ENCODE measurements at regions not wholly inside any gene's neighbourhood (a gene's known extent, or its start where the extent isn't known, plus 50 kb on each side); places are given as distances from the start of the nearest gene placed in this dataset.

DNA sequence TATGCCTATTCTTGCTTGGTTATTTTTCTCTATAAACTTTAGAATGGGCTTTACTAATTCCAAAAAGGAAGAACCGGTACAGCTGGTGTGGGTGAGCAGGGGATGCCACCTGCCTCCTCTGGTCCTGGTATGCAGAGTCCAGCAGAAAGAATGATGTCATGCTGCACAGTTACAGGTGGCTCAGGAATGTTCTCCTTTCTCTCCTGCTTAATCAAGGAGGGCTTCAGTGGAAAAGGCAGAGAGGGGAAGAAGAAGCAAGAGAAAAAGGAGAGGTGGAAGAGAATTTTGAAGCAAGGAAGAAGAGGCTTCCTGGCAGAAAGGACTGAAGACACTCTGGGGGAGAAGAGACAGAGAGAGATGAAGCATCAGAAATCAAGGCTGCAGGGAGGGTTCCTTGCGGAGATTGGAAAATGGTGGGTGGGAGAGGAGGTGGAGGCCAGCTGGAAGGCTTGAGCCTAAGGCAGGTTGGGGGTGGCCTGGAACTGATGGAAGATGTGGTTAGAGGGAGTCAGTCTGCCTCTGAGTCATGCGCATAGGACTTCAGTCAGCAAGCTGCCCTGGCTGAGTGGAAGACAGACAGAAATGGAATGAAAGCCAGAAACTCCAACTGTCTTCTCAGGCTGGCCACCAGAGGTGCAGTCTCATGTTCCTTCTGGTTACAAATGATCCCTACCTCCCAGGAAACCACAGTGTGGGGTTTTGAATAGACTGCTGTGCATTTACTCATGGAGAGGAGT, 64.6 kb upstream of the CRHR1 start:
- no peak overlapping the region for H3K27ac ChIP-seq (ENCODE audit: low read length)
- H3K27me3 ChIP-seq (ENCODE audit: control insufficient read depth in 1 of 2, insufficient read depth in 2 of 2, low read length in 2 of 2), result peaks cover 16 to 23% of the 10 kb centered on the region in 2 donors

DNA sequence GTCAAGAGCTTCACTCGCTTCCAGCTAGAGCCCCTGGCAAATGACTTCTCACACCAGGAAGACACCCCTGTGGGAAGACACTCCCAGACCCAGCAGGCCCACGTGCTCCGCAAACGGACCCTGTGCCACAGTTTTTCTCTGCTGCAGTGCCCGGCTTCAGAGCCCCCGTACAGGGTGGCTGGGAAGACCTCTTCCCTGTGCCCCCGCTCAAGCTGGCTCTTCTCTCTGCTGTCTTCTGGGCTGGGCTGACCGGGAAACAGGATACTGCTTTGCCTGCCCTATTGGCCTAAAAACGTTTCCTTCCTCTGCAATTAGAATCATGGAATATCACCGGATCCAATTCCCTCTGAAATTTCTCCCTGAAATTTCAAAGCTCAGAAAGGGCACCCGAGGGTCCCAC, 63.7 kb upstream of the CRHR1 start:
- H3K4me3 ChIP-seq (ENCODE audit: low read length in 2 of 2), result no peak overlapping the region
- H3K9me3 ChIP-seq (ENCODE audit: control insufficient read depth in 2 of 2, low read length in 2 of 2), result peaks cover 6 to 7% of the 10 kb centered on the region in 2 donors
- peaks cover 14 to 21% of the 10 kb centered on the region in 2 donors for H3K27me3 ChIP-seq (ENCODE audit: control insufficient read depth in 1 of 2, insufficient read depth in 2 of 2, low read length in 2 of 2)
- no peak overlapping the region for H3K9ac ChIP-seq (ENCODE audit: low read length in 2 of 2)
- no peaks in the 10 kb centered on the region for H3K4me1 ChIP-seq (ENCODE audit: control insufficient read depth, insufficient read depth, low read length)
- no peaks in the 10 kb centered on the region for H3K36me3 ChIP-seq (ENCODE audit: control insufficient read depth in 2 of 2, insufficient read depth in 2 of 2, low read length in 2 of 2)
- H3K27ac ChIP-seq (ENCODE audit: low read length), result no peak overlapping the region

More for the DNA sequence above, 64.6 kb upstream of the CRHR1 start:
- H3K4me3 ChIP-seq (ENCODE audit: low read length in 2 of 2), result no peak overlapping the region
- H3K9me3 ChIP-seq (ENCODE audit: control insufficient read depth in 2 of 2, low read length in 2 of 2), result peaks cover 3 to 5% of the 10 kb centered on the region in 2 donors
- no peak overlapping the region for H3K9ac ChIP-seq (ENCODE audit: low read length in 2 of 2)
- no peaks in the 10 kb centered on the region for H3K4me1 ChIP-seq (ENCODE audit: control insufficient read depth, insufficient read depth, low read length)
- H3K36me3 ChIP-seq (ENCODE audit: control insufficient read depth in 2 of 2, insufficient read depth in 2 of 2, low read length in 2 of 2), result no peaks in the 10 kb centered on the region

DNA sequence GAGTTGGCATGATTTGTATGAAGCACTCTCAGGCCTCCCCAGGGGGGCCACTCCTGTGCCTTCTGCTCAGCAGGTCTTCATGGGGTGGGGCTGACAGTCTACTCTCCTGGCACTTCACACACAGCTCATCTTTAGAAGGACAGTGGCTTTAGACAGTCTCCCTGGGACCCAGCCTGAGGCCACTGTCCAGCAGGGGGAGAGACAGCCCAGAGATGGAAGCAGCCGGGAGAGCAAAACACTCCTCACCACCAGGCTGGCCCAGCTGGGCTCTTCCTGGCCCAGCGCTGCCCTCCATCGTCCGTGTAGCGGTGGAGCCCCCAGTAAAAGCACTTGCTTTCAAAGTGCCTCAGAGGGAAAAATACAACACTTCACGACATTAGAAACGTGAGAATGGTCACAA, 62.0 kb upstream of the CRHR1 start:
- no peaks in the 10 kb centered on the region for H3K36me3 ChIP-seq (ENCODE audit: control insufficient read depth in 2 of 2, insufficient read depth in 2 of 2, low read length in 2 of 2)
- H3K9ac ChIP-seq (ENCODE audit: low read length in 2 of 2), result no peak overlapping the region
- no peak overlapping the region for H3K27ac ChIP-seq (ENCODE audit: low read length)
- no peak overlapping the region for H3K4me3 ChIP-seq (ENCODE audit: low read length in 2 of 2)
- H3K4me1 ChIP-seq (ENCODE audit: control insufficient read depth, insufficient read depth, low read length), result no peaks in the 10 kb centered on the region
- peaks cover 6 to 7% of the 10 kb centered on the region in 2 donors for H3K9me3 ChIP-seq (ENCODE audit: control insufficient read depth in 2 of 2, low read length in 2 of 2)
- peaks cover 4 to 16% of the 10 kb centered on the region in 2 donors for H3K27me3 ChIP-seq (ENCODE audit: control insufficient read depth in 1 of 2, insufficient read depth in 2 of 2, low read length in 2 of 2)

DNA sequence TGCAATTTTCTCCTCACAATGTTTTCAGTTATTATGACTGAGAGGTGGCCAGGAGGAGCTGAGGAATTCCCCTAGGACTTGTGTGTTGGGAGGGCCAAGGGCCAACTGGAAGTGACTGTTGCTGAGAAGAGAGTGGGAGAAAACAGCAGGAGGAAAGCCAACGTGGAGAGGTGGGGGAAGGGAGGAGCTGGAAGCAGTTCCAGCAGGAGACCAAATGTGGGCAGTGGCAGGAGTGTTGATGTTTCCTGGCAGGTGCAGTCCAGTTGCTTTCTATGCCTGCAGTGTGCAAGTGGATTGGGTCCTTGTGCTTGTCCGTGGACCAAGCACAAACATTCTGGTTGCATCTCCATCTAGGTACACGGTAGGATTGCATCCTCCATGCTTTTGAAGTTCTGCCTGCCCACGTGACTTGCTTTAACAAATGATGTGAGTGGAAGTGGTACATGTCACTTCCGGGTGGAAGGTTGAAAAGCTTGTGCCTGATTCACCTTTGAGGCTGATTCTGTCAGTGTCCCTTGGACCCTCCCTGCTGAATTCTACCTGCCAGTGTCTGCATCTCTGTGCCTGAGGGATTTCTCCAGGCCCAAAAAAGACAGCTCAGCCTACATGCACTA, 54.7 kb upstream of the CRHR1 start:
- Histone ChIP-seq H3K36me3 (ENCODE audit: control insufficient read depth in 2 of 2, insufficient read depth in 2 of 2, low read length in 2 of 2) (no peaks in the 10 kb centered on the region), H3K9ac (ENCODE audit: low read length in 2 of 2) (no peak overlapping the region), H3K9me3 (ENCODE audit: control insufficient read depth in 2 of 2, low read length in 2 of 2) (peaks cover 3 to 20% of the 10 kb centered on the region in 2 donors), H3K27ac (ENCODE audit: low read length) (no peak overlapping the region), H3K27me3 (ENCODE audit: control insufficient read depth in 1 of 2, insufficient read depth in 2 of 2, low read length in 2 of 2) (peaks cover 0 to 12% of the 10 kb centered on the region in 2 donors), H3K4me3 (ENCODE audit: low read length in 2 of 2) (no peak overlapping the region), H3K4me1 (ENCODE audit: control insufficient read depth, insufficient read depth, low read length) (no peaks in the 10 kb centered on the region)

DNA sequence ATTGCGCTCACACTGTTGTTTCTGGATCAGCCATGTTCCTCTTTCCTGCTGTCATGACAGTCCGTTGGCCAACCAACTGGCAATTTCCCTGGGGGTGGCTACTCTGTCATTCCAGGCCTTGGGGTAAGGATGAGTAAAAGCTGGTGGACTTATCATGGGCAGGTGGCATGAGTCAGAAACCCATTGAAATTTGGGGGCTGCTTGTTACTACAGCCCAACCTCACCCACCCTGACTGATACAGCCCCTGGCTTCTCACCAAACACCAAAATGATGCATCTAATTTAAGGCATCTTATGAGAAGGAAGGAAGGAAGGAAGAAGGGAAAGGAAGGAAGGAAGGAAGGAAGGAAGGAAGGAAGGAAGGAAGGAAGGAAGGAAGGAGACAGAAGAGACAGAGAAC, 53.9 kb upstream of the CRHR1 start:
- Histone ChIP-seq H3K4me1 (ENCODE audit: control insufficient read depth, insufficient read depth, low read length) (no peaks in the 10 kb centered on the region), H3K27me3 (ENCODE audit: control insufficient read depth in 1 of 2, insufficient read depth in 2 of 2, low read length in 2 of 2) (peaks cover 0 to 12% of the 10 kb centered on the region in 2 donors), H3K27ac (ENCODE audit: low read length) (no peak overlapping the region), H3K9ac (ENCODE audit: low read length in 2 of 2) (no peak overlapping the region), H3K36me3 (ENCODE audit: control insufficient read depth in 2 of 2, insufficient read depth in 2 of 2, low read length in 2 of 2) (no peaks in the 10 kb centered on the region), H3K4me3 (ENCODE audit: low read length in 2 of 2) (no peak overlapping the region), H3K9me3 (ENCODE audit: control insufficient read depth in 2 of 2, low read length in 2 of 2) (peaks cover 0 to 18% of the 10 kb centered on the region in 2 donors)

DNA sequence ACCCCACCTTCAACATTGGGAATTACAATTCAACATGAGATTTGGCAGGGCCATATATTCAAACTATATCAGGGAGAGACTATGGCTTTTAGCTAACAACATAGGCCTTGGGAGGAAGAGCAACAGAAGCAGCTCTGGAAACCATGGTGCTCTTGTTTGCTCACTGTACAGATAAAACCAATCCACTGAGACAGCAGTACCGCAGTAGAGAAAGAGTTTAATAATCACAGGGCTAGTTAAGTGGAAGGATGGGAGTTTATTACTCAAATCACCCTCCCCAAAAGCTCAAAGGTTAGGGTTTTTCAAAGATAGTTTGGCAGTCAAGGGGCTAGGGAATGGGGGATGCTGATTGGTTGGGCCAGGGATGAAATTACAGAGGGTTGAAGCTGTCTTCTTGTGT, 52.7 kb upstream of the CRHR1 start:
- H3K27me3 ChIP-seq (ENCODE audit: control insufficient read depth in 1 of 2, insufficient read depth in 2 of 2, low read length in 2 of 2), result peaks cover 0 to 12% of the 10 kb centered on the region in 2 donors
- H3K9ac ChIP-seq (ENCODE audit: low read length in 2 of 2), result no peak overlapping the region
- no peaks in the 10 kb centered on the region for H3K36me3 ChIP-seq (ENCODE audit: control insufficient read depth in 2 of 2, insufficient read depth in 2 of 2, low read length in 2 of 2)
- H3K27ac ChIP-seq (ENCODE audit: low read length), result no peak overlapping the region
- H3K4me3 ChIP-seq (ENCODE audit: low read length in 2 of 2), result no peak overlapping the region
- no peaks in the 10 kb centered on the region for H3K4me1 ChIP-seq (ENCODE audit: control insufficient read depth, insufficient read depth, low read length)
- peaks cover 0 to 18% of the 10 kb centered on the region in 2 donors for H3K9me3 ChIP-seq (ENCODE audit: control insufficient read depth in 2 of 2, low read length in 2 of 2)

DNA sequence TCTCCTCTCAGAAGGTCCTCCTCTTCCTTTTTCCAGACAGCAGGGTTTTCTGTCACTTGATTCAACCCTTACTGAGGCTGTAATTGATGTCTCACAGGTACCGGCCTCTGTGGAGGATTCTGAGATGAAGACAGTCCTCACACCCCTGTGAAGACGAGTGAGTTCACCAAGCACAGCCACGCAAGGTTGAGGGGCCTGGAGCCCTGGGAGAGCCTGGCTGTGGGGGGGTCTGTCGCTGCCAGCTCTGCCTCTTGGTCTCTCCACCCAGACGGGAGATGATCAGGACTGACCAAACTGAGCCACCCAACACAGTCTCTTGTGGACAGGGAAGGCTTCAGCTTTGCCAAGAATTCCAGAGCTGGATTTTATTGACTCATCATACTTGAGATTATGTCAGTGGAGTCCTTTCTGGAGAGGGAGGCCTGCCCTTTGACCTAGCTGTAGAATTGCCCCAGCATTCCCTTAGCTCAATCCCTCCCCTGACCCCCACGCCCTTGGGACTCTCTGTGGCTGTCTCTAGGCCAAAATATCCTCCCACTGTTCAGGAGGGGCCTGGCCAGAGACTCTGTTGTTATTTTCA, 51.1 kb upstream of the CRHR1 start:
- Histone ChIP-seq H3K36me3 (ENCODE audit: control insufficient read depth in 2 of 2, insufficient read depth in 2 of 2, low read length in 2 of 2) (no peaks in the 10 kb centered on the region), H3K27me3 (ENCODE audit: control insufficient read depth in 1 of 2, insufficient read depth in 2 of 2, low read length in 2 of 2) (peaks cover 0 to 8% of the 10 kb centered on the region in 2 donors), H3K4me1 (ENCODE audit: control insufficient read depth, insufficient read depth, low read length) (no peaks in the 10 kb centered on the region), H3K27ac (ENCODE audit: low read length) (no peak overlapping the region), H3K9me3 (ENCODE audit: control insufficient read depth in 2 of 2, low read length in 2 of 2) (peaks cover 0 to 18% of the 10 kb centered on the region in 2 donors), H3K9ac (ENCODE audit: low read length in 2 of 2) (no peak overlapping the region), H3K4me3 (ENCODE audit: low read length in 2 of 2) (no peak overlapping the region)

DNA sequence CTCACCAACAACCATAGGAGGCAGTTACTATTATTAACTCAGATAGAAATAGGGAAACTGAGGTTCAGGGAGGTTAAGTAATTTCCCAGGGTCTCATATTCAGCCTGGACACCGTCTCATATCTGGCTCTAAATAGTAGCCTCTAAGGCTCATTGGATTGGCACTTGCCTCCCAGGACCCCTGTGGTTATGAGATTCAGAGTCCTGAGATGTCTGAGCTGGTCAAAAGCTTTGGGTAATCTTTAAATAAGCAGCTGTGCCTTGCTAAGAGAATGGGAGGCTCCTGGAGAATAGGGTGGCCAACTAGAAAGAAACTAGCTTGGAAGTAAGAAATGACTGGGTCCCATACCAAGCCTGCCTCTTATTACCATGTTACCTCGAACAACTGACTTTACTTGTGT, 50.3 kb upstream of the CRHR1 start:
- no peaks in the 10 kb centered on the region for H3K4me1 ChIP-seq (ENCODE audit: control insufficient read depth, insufficient read depth, low read length)
- no peak overlapping the region for H3K9ac ChIP-seq (ENCODE audit: low read length in 2 of 2)
- H3K4me3 ChIP-seq (ENCODE audit: low read length in 2 of 2), result no peak overlapping the region
- H3K27me3 ChIP-seq (ENCODE audit: control insufficient read depth in 1 of 2, insufficient read depth in 2 of 2, low read length in 2 of 2), result peaks cover 0 to 3% of the 10 kb centered on the region in 2 donors
- no peak overlapping the region for H3K27ac ChIP-seq (ENCODE audit: low read length)
- H3K9me3 ChIP-seq (ENCODE audit: control insufficient read depth in 2 of 2, low read length in 2 of 2), result peaks cover 0 to 18% of the 10 kb centered on the region in 2 donors
- H3K36me3 ChIP-seq (ENCODE audit: control insufficient read depth in 2 of 2, insufficient read depth in 2 of 2, low read length in 2 of 2), result no peaks in the 10 kb centered on the region
